Left lung (tissue), 4 donors: ENCODE measurements at regions not wholly inside any gene's neighbourhood (a gene's known extent, or its start where the extent isn't known, plus 50 kb on each side); places are given as distances from the start of the nearest gene placed in this dataset.

ENCODE experiments used
- ATAC-seq: fragments of 200-7000 bp; cut with Tn5 transposase; one replicate; pipeline ENCODE4 v1.9.1; 2020; ENCODE audit warnings: moderate library complexity
- DNase-seq, 4 donors: peaks; one replicate each; pipeline ENCODE4 v3.0.0-alpha.2; 2013 to 2020
- H3K27ac ChIP-seq, 2 donors: fragments of 200-600 bp; sonication (generic) in 1 of 2; one replicate each; pipeline versions ENCODE4 v1.5.0 to v1.8.0; 2020 to 2021
- H3K27me3 ChIP-seq, 2 donors: fragments of 200-600 bp; sonication (generic) in 1 of 2; one replicate each; pipeline versions ENCODE4 v1.5.0 to v1.8.0; 2020 to 2021
- H3K36me3 ChIP-seq, 2 donors: fragments of 200-600 bp; sonication (generic) in 1 of 2; one replicate each; pipeline versions ENCODE4 v1.5.0 to v1.8.0; 2020 to 2021
- H3K4me1 ChIP-seq, 2 donors: fragments of 200-600 bp; one replicate each; pipeline ENCODE4 v1.8.0; 2021
- H3K4me3 ChIP-seq, 2 donors: fragments of 200-600 bp; sonication (generic) in 1 of 2; one replicate each; pipeline versions ENCODE4 v1.5.0 to v1.8.0; 2020 to 2021; ENCODE audit warnings: mild to moderate bottlenecking in 1 of 2
- H3K9me3 ChIP-seq, 2 donors: fragments of 200-600 bp; sonication (generic) in 1 of 2; one replicate each; pipeline versions ENCODE4 v1.5.0 to v1.8.0; 2020 to 2021
- intact Hi-C, 2 donors: fragments of 100-400 bp; cut with DNase I; formaldehyde crosslinking; loops; one replicate each; pipeline versions ENCODE4 v1.11.2 to v1.14.2; 2022
- TF ChIP-seq, protein P1 (sequence below), 2 donors: fragments of 200-600 bp; sonication (generic) in 1 of 2; IDR thresholded peaks; one replicate each; pipeline versions ENCODE4 v1.5.0 to v1.8.0; 2021; ENCODE audit warnings: antibody characterized with exemption in 2 of 2
- donor health status: DM: no; HTN: yes; CAD: no.
- donor health status: DM: no; HTN: no; CAD: no.

- intact Hi-C loops, result no loop called here
- TF ChIP-seq, protein P1, sequence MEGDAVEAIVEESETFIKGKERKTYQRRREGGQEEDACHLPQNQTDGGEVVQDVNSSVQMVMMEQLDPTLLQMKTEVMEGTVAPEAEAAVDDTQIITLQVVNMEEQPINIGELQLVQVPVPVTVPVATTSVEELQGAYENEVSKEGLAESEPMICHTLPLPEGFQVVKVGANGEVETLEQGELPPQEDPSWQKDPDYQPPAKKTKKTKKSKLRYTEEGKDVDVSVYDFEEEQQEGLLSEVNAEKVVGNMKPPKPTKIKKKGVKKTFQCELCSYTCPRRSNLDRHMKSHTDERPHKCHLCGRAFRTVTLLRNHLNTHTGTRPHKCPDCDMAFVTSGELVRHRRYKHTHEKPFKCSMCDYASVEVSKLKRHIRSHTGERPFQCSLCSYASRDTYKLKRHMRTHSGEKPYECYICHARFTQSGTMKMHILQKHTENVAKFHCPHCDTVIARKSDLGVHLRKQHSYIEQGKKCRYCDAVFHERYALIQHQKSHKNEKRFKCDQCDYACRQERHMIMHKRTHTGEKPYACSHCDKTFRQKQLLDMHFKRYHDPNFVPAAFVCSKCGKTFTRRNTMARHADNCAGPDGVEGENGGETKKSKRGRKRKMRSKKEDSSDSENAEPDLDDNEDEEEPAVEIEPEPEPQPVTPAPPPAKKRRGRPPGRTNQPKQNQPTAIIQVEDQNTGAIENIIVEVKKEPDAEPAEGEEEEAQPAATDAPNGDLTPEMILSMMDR (IDR thresholded peaks at IDR 0.05), result no peak
- DNase-seq (no peak), ATAC-seq (no peak)
- Histone ChIP-seq H3K27me3 (no peaks in the 10 kb centered on the region), H3K4me1 (no peaks in the 10 kb centered on the region), H3K4me3 (no peak overlapping the region), H3K36me3 (no peaks in the 10 kb centered on the region), H3K27ac (no peak overlapping the region), H3K9me3 (no peaks in the 10 kb centered on the region)
Measured at GRCh38 chr1:54456921-54457529, 50.8 kb upstream of the SSBP3 start.

DNA sequence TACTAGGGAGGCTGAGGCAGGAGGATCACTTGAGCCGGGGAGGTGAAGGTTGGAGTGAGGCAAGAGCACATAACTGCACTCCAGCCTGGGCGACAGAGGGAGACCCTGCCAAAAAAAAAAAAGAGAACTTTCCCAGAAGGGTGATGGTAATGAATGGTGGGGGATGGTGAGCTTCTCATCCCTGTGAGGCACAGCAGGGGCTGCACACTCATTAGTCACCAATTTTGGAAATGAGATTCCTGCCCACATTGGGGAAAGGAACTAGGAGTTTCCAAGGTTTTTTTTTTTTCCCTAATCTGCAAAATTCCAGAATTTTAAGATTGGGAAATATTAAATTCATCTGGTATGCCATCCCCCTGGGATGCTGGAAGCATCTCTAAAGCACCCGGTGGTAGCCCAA lies 50.2 kb upstream of the SSBP3 start:
- no peaks in the 10 kb centered on the region for H3K4me1 ChIP-seq
- intact Hi-C loops, result no loop called here
- DNase-seq, result no peak
- H3K27ac ChIP-seq, result no peak overlapping the region
- H3K36me3 ChIP-seq, result no peaks in the 10 kb centered on the region
- H3K27me3 ChIP-seq, result no peaks in the 10 kb centered on the region
- no peak for ATAC-seq
- no peaks in the 10 kb centered on the region for H3K9me3 ChIP-seq
- H3K4me3 ChIP-seq, result no peak overlapping the region
- TF ChIP-seq, protein P1 (IDR thresholded peaks at IDR 0.05), result no peak
